Mucosa of stomach (tissue), 1 donor: ENCODE measurements at regions not wholly inside any gene's neighbourhood (a gene's known extent, or its start where the extent isn't known, plus 50 kb on each side); places are given as distances from the start of the nearest gene placed in this dataset.

Experiments
- H3K27me3 ChIP-seq: one replicate; pipeline ENCODE4 v1.7.0; 2013; ENCODE audit warnings: mild to moderate bottlenecking, low read length; ENCODE audit not compliant: control insufficient read depth, insufficient read depth
- H3K36me3 ChIP-seq: one replicate; pipeline ENCODE4 v1.7.0; 2013; ENCODE audit warnings: low read length; ENCODE audit not compliant: control insufficient read depth, insufficient read depth
- H3K4me1 ChIP-seq: one replicate; pipeline ENCODE4 v1.7.0; 2013; ENCODE audit warnings: mild to moderate bottlenecking, low read length; ENCODE audit not compliant: control insufficient read depth, insufficient read depth
- H3K4me3 ChIP-seq: one replicate; pipeline ENCODE4 v1.7.0; 2013; ENCODE audit warnings: low read length
- H3K9ac ChIP-seq: one replicate; pipeline ENCODE4 v1.7.0; 2013; ENCODE audit warnings: mild to moderate bottlenecking, low read length, moderate library complexity
- H3K9me3 ChIP-seq: one replicate; pipeline ENCODE4 v1.7.0; 2013; ENCODE audit warnings: mild to moderate bottlenecking, low read length, moderate library complexity; ENCODE audit not compliant: control insufficient read depth
- donor health status: Pancreatic carcinoma.

GRCh38 chr1:24992761-24993211, 62.7 kb upstream of the RUNX3 start:
- Histone ChIP-seq H3K9me3 (no peaks in the 10 kb centered on the region), H3K9ac (no peak overlapping the region), H3K27me3 (peaks cover 3% of the 10 kb centered on the region), H3K36me3 (no peaks in the 10 kb centered on the region), H3K4me3 (no peak overlapping the region), H3K4me1 (no peaks in the 10 kb centered on the region)

- no peaks in the 10 kb centered on the region for H3K36me3 ChIP-seq
- H3K9ac ChIP-seq: no peak overlapping the region
- no peaks in the 10 kb centered on the region for H3K4me1 ChIP-seq
- H3K4me3 ChIP-seq: no peak overlapping the region
- H3K9me3 ChIP-seq: no peaks in the 10 kb centered on the region
- H3K27me3 ChIP-seq: peaks cover 3% of the 10 kb centered on the region
Measured at GRCh38 chr1:24992124-24992760, 62.2 kb upstream of the RUNX3 start.

GRCh38 chr1:24991697-24992096, 61.6 kb upstream of the RUNX3 start:
- H3K9me3 ChIP-seq: no peaks in the 10 kb centered on the region
- H3K4me3 ChIP-seq: no peak overlapping the region
- no peaks in the 10 kb centered on the region for H3K36me3 ChIP-seq
- H3K4me1 ChIP-seq: no peaks in the 10 kb centered on the region
- no peak overlapping the region for H3K9ac ChIP-seq
- peaks cover 3% of the 10 kb centered on the region for H3K27me3 ChIP-seq

- peaks cover 3% of the 10 kb centered on the region for H3K27me3 ChIP-seq
- H3K4me1 ChIP-seq: no peaks in the 10 kb centered on the region
- no peak overlapping the region for H3K9ac ChIP-seq
- H3K36me3 ChIP-seq: no peaks in the 10 kb centered on the region
- no peaks in the 10 kb centered on the region for H3K9me3 ChIP-seq
- H3K4me3 ChIP-seq: no peak overlapping the region
Measured at GRCh38 chr1:24990779-24991641, 60.9 kb upstream of the RUNX3 start.

GRCh38 chr1:24990136-24990535, 60.1 kb upstream of the RUNX3 start:
- Histone ChIP-seq H3K4me1 (no peaks in the 10 kb centered on the region), H3K4me3 (no peak overlapping the region), H3K9me3 (no peaks in the 10 kb centered on the region), H3K36me3 (no peaks in the 10 kb centered on the region), H3K9ac (no peak overlapping the region), H3K27me3 (peaks cover 3% of the 10 kb centered on the region)

- H3K36me3 ChIP-seq: no peaks in the 10 kb centered on the region
- no peak overlapping the region for H3K4me3 ChIP-seq
- no peaks in the 10 kb centered on the region for H3K9me3 ChIP-seq
- peaks cover 3% of the 10 kb centered on the region for H3K27me3 ChIP-seq
- no peak overlapping the region for H3K9ac ChIP-seq
- no peaks in the 10 kb centered on the region for H3K4me1 ChIP-seq
Measured at GRCh38 chr1:24989082-24989481, 59.0 kb upstream of the RUNX3 start.

GRCh38 chr1:24988558-24988912, 58.5 kb upstream of the RUNX3 start:
- no peak overlapping the region for H3K9ac ChIP-seq
- no peak overlapping the region for H3K4me3 ChIP-seq
- peaks cover 3% of the 10 kb centered on the region for H3K27me3 ChIP-seq
- no peaks in the 10 kb centered on the region for H3K9me3 ChIP-seq
- no peaks in the 10 kb centered on the region for H3K36me3 ChIP-seq
- no peaks in the 10 kb centered on the region for H3K4me1 ChIP-seq

- no peak overlapping the region for H3K9ac ChIP-seq
- no peaks in the 10 kb centered on the region for H3K4me1 ChIP-seq
- peaks cover 3% of the 10 kb centered on the region for H3K27me3 ChIP-seq
- H3K4me3 ChIP-seq: no peak overlapping the region
- H3K36me3 ChIP-seq: no peaks in the 10 kb centered on the region
- H3K9me3 ChIP-seq: no peaks in the 10 kb centered on the region
Measured at GRCh38 chr1:24987875-24988557, 57.9 kb upstream of the RUNX3 start.

- Histone ChIP-seq H3K36me3 (no peaks in the 10 kb centered on the region), H3K4me1 (no peaks in the 10 kb centered on the region), H3K9ac (no peak overlapping the region), H3K27me3 (peaks cover 3% of the 10 kb centered on the region), H3K9me3 (no peaks in the 10 kb centered on the region), H3K4me3 (no peak overlapping the region)
Measured at GRCh38 chr1:24987424-24987823, 57.3 kb upstream of the RUNX3 start.

- H3K27me3 ChIP-seq: peaks cover 3% of the 10 kb centered on the region
- H3K36me3 ChIP-seq: no peaks in the 10 kb centered on the region
- H3K9me3 ChIP-seq: no peaks in the 10 kb centered on the region
- no peak overlapping the region for H3K4me3 ChIP-seq
- no peaks in the 10 kb centered on the region for H3K4me1 ChIP-seq
- no peak overlapping the region for H3K9ac ChIP-seq
Measured at GRCh38 chr1:24986372-24986965, 56.4 kb upstream of the RUNX3 start.

GRCh38 chr1:24985737-24986136, 55.7 kb upstream of the RUNX3 start:
- Histone ChIP-seq H3K27me3 (peaks cover 3% of the 10 kb centered on the region), H3K9ac (no peak overlapping the region), H3K4me3 (no peak overlapping the region), H3K4me1 (no peaks in the 10 kb centered on the region), H3K36me3 (no peaks in the 10 kb centered on the region), H3K9me3 (no peaks in the 10 kb centered on the region)
